ENCODE measurements at regions not wholly inside any gene's neighbourhood (a gene's known extent, or its start where the extent isn't known, plus 50 kb on each side); places are given as distances from the start of the nearest gene placed in this dataset.
"Not testable (repeated sequence)": the region's sequence is repeated elsewhere in the genome, so short reads cannot be mapped to it uniquely, and the experiment has no call there.

GRCh38 chr9:31587146-31587545 lies 797.3 kb upstream of the ACO1 start:
- Histone ChIP-seq H3K4me1 (ENCODE audit: insufficient read depth, low read length) (no peaks in the 10 kb centered on the region), H3K27ac (ENCODE audit: low read length) (no peak overlapping the region), H3K36me3 (ENCODE audit: insufficient read depth, low read depth, low read length) (no peaks in the 10 kb centered on the region), H3K4me3 (ENCODE audit: low read length) (no peak overlapping the region), H3K27me3 (ENCODE audit: insufficient read depth, low read length) (no peaks in the 10 kb centered on the region), H3K9me3 (ENCODE audit: insufficient read depth, low read depth, low read length) (no peaks in the 10 kb centered on the region), H3K9ac (ENCODE audit: low read depth, low read length) (no peak overlapping the region)

GRCh38 chr9:31588006-31588405 lies 796.4 kb upstream of the ACO1 start:
- H3K36me3 ChIP-seq (ENCODE audit: insufficient read depth, low read depth, low read length), result no peaks in the 10 kb centered on the region
- H3K27ac ChIP-seq (ENCODE audit: low read length), result no peak overlapping the region
- no peak overlapping the region for H3K4me3 ChIP-seq (ENCODE audit: low read length)
- H3K27me3 ChIP-seq (ENCODE audit: insufficient read depth, low read length), result no peaks in the 10 kb centered on the region
- no peaks in the 10 kb centered on the region for H3K4me1 ChIP-seq (ENCODE audit: insufficient read depth, low read length)
- H3K9ac ChIP-seq (ENCODE audit: low read depth, low read length), result no peak overlapping the region
- no peaks in the 10 kb centered on the region for H3K9me3 ChIP-seq (ENCODE audit: insufficient read depth, low read depth, low read length)

- H3K9ac ChIP-seq (ENCODE audit: low read depth, low read length), result no peak overlapping the region
- H3K36me3 ChIP-seq (ENCODE audit: insufficient read depth, low read depth, low read length), result no peaks in the 10 kb centered on the region
- no peaks in the 10 kb centered on the region for H3K4me1 ChIP-seq (ENCODE audit: insufficient read depth, low read length)
- no peak overlapping the region for H3K27ac ChIP-seq (ENCODE audit: low read length)
- no peak overlapping the region for H3K4me3 ChIP-seq (ENCODE audit: low read length)
- H3K27me3 ChIP-seq (ENCODE audit: insufficient read depth, low read length), result no peaks in the 10 kb centered on the region
- H3K9me3 ChIP-seq (ENCODE audit: insufficient read depth, low read depth, low read length), result no peaks in the 10 kb centered on the region
Observed at GRCh38 chr9:31588756-31589155, 795.7 kb upstream of the ACO1 start.

- no peaks in the 10 kb centered on the region for H3K9me3 ChIP-seq (ENCODE audit: insufficient read depth, low read depth, low read length)
- no peaks in the 10 kb centered on the region for H3K27me3 ChIP-seq (ENCODE audit: insufficient read depth, low read length)
- no peak overlapping the region for H3K27ac ChIP-seq (ENCODE audit: low read length)
- no peak overlapping the region for H3K4me3 ChIP-seq (ENCODE audit: low read length)
- H3K9ac ChIP-seq (ENCODE audit: low read depth, low read length), result no peak overlapping the region
- H3K4me1 ChIP-seq (ENCODE audit: insufficient read depth, low read length), result no peaks in the 10 kb centered on the region
- H3K36me3 ChIP-seq (ENCODE audit: insufficient read depth, low read depth, low read length), result no peaks in the 10 kb centered on the region
Observed at GRCh38 chr9:31590091-31590490, 794.4 kb upstream of the ACO1 start.

- not testable (repeated sequence) for H3K27ac ChIP-seq (ENCODE audit: low read length); H3K36me3 ChIP-seq (ENCODE audit: insufficient read depth, low read depth, low read length); H3K9me3 ChIP-seq (ENCODE audit: insufficient read depth, low read depth, low read length); H3K27me3 ChIP-seq (ENCODE audit: insufficient read depth, low read length); H3K4me3 ChIP-seq (ENCODE audit: low read length); H3K4me1 ChIP-seq (ENCODE audit: insufficient read depth, low read length); H3K9ac ChIP-seq (ENCODE audit: low read depth, low read length)
Observed at GRCh38 chr9:31597086-31597485, 787.4 kb upstream of the ACO1 start.

GRCh38 chr9:31597977-31598376 lies 786.5 kb upstream of the ACO1 start:
- Histone ChIP-seq H3K9ac (ENCODE audit: low read depth, low read length) (no peak overlapping the region), H3K27me3 (ENCODE audit: insufficient read depth, low read length) (no peaks in the 10 kb centered on the region), H3K36me3 (ENCODE audit: insufficient read depth, low read depth, low read length) (no peaks in the 10 kb centered on the region), H3K27ac (ENCODE audit: low read length) (no peak overlapping the region), H3K4me1 (ENCODE audit: insufficient read depth, low read length) (no peaks in the 10 kb centered on the region), H3K4me3 (ENCODE audit: low read length) (no peak overlapping the region), H3K9me3 (ENCODE audit: insufficient read depth, low read depth, low read length) (no peaks in the 10 kb centered on the region)

- no peaks in the 10 kb centered on the region for H3K4me1 ChIP-seq (ENCODE audit: insufficient read depth, low read length)
- no peak overlapping the region for H3K27ac ChIP-seq (ENCODE audit: low read length)
- H3K36me3 ChIP-seq (ENCODE audit: insufficient read depth, low read depth, low read length), result no peaks in the 10 kb centered on the region
- no peak overlapping the region for H3K4me3 ChIP-seq (ENCODE audit: low read length)
- H3K9ac ChIP-seq (ENCODE audit: low read depth, low read length), result no peak overlapping the region
- no peaks in the 10 kb centered on the region for H3K9me3 ChIP-seq (ENCODE audit: insufficient read depth, low read depth, low read length)
- H3K27me3 ChIP-seq (ENCODE audit: insufficient read depth, low read length), result no peaks in the 10 kb centered on the region
Observed at GRCh38 chr9:31601666-31602065, 782.8 kb upstream of the ACO1 start.

- no peaks in the 10 kb centered on the region for H3K9me3 ChIP-seq (ENCODE audit: insufficient read depth, low read depth, low read length)
- no peak overlapping the region for H3K9ac ChIP-seq (ENCODE audit: low read depth, low read length)
- H3K4me3 ChIP-seq (ENCODE audit: low read length), result no peak overlapping the region
- no peaks in the 10 kb centered on the region for H3K4me1 ChIP-seq (ENCODE audit: insufficient read depth, low read length)
- no peak overlapping the region for H3K27ac ChIP-seq (ENCODE audit: low read length)
- no peaks in the 10 kb centered on the region for H3K27me3 ChIP-seq (ENCODE audit: insufficient read depth, low read length)
- no peaks in the 10 kb centered on the region for H3K36me3 ChIP-seq (ENCODE audit: insufficient read depth, low read depth, low read length)
Observed at GRCh38 chr9:31604531-31604930, 779.9 kb upstream of the ACO1 start.

- H3K9me3 ChIP-seq (ENCODE audit: insufficient read depth, low read depth, low read length), result no peaks in the 10 kb centered on the region
- no peaks in the 10 kb centered on the region for H3K4me1 ChIP-seq (ENCODE audit: insufficient read depth, low read length)
- no peaks in the 10 kb centered on the region for H3K36me3 ChIP-seq (ENCODE audit: insufficient read depth, low read depth, low read length)
- no peak overlapping the region for H3K27ac ChIP-seq (ENCODE audit: low read length)
- no peak overlapping the region for H3K4me3 ChIP-seq (ENCODE audit: low read length)
- no peak overlapping the region for H3K9ac ChIP-seq (ENCODE audit: low read depth, low read length)
- H3K27me3 ChIP-seq (ENCODE audit: insufficient read depth, low read length), result no peaks in the 10 kb centered on the region
Observed at GRCh38 chr9:31605164-31605563, 779.3 kb upstream of the ACO1 start.

GRCh38 chr9:31606678-31607077 lies 777.8 kb upstream of the ACO1 start:
- Histone ChIP-seq H3K27ac (ENCODE audit: low read length) (no peak overlapping the region), H3K4me1 (ENCODE audit: insufficient read depth, low read length) (no peaks in the 10 kb centered on the region), H3K9ac (ENCODE audit: low read depth, low read length) (no peak overlapping the region), H3K36me3 (ENCODE audit: insufficient read depth, low read depth, low read length) (no peaks in the 10 kb centered on the region), H3K9me3 (ENCODE audit: insufficient read depth, low read depth, low read length) (no peaks in the 10 kb centered on the region), H3K4me3 (ENCODE audit: low read length) (no peak overlapping the region), H3K27me3 (ENCODE audit: insufficient read depth, low read length) (no peaks in the 10 kb centered on the region)

GRCh38 chr9:31608416-31608815 lies 776.0 kb upstream of the ACO1 start:
- Histone ChIP-seq H3K27ac (ENCODE audit: low read length) (no peak overlapping the region), H3K36me3 (ENCODE audit: insufficient read depth, low read depth, low read length) (no peaks in the 10 kb centered on the region), H3K27me3 (ENCODE audit: insufficient read depth, low read length) (no peaks in the 10 kb centered on the region), H3K9ac (ENCODE audit: low read depth, low read length) (no peak overlapping the region), H3K4me3 (ENCODE audit: low read length) (no peak overlapping the region), H3K9me3 (ENCODE audit: insufficient read depth, low read depth, low read length) (no peaks in the 10 kb centered on the region), H3K4me1 (ENCODE audit: insufficient read depth, low read length) (no peaks in the 10 kb centered on the region)

- Histone ChIP-seq H3K9ac (ENCODE audit: low read depth, low read length) (no peak overlapping the region), H3K4me3 (ENCODE audit: low read length) (no peak overlapping the region), H3K4me1 (ENCODE audit: insufficient read depth, low read length) (no peaks in the 10 kb centered on the region), H3K27ac (ENCODE audit: low read length) (no peak overlapping the region), H3K27me3 (ENCODE audit: insufficient read depth, low read length) (no peaks in the 10 kb centered on the region), H3K36me3 (ENCODE audit: insufficient read depth, low read depth, low read length) (no peaks in the 10 kb centered on the region), H3K9me3 (ENCODE audit: insufficient read depth, low read depth, low read length) (no peaks in the 10 kb centered on the region)
Observed at GRCh38 chr9:31608881-31609280, 775.6 kb upstream of the ACO1 start.

All from iPS-20b (cell line).